ENCODE measurements at regions not wholly inside any gene's neighbourhood (a gene's known extent, or its start where the extent isn't known, plus 50 kb on each side); places are given as distances from the start of the nearest gene placed in this dataset.

DNA sequence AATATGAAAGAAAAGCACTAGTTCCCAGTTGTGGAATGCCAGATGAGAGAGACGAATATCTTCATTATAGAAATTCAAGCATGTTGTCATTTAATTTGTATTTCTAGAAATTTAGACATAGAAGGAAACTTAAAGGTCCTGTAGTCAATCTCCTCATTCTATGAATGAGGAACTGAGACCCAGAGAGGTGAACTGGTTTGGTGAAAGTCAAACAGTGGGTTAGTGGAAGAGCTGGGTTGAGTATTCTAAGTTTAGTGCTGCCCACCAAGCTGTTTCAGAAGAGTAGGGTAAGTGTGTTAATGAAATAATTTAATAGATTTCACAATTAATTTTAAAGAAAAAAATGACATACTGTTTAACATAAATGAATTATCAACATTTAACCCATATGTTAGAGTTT, 655.2 kb downstream of the FAM133A start:
- no peaks in the 10 kb centered on the region for H3K23me2 ChIP-seq (ENCODE audit: low read depth, low read length)
- H2BK5ac ChIP-seq (ENCODE audit: low read depth, low read length), result no peak overlapping the region
- peaks cover 0 to 4% (median 0%) of the 10 kb centered on the region in 4 experiments; a peak in 1 of 8 replicates for H3K36me3 ChIP-seq (ENCODE audit: control insufficient read depth in 2 of 4, insufficient read depth in 4 of 4, low read length in 3 of 4)
- no peak for FAIRE-seq
- no peaks in the 10 kb centered on the region for H3K27me3 ChIP-seq (replicated peaks in 1 of 4; ENCODE audit: control insufficient read depth in 3 of 4, extremely low read depth in 1 of 4, insufficient read depth in 3 of 4, low read length in 3 of 4)
- H4K20me1 ChIP-seq (replicated peaks in 1 of 2; ENCODE audit: control insufficient read depth in 1 of 2, insufficient read depth in 2 of 2, low read length in 2 of 2), result no peaks in the 10 kb centered on the region
- TF ChIP-seq SUZ12 (IDR thresholded peaks at IDR 0.05; ENCODE audit: low read length), result no peak
- no peak for TF ChIP-seq HDAC2 (IDR thresholded peaks at IDR 0.05; ENCODE audit: borderline replicate concordance in 1 of 2, low read depth in 2 of 2, low read length in 2 of 2)
- TF ChIP-seq JUND (IDR thresholded peaks at IDR 0.05; ENCODE audit: low read length), result no peak
- TF ChIP-seq, protein P1, sequence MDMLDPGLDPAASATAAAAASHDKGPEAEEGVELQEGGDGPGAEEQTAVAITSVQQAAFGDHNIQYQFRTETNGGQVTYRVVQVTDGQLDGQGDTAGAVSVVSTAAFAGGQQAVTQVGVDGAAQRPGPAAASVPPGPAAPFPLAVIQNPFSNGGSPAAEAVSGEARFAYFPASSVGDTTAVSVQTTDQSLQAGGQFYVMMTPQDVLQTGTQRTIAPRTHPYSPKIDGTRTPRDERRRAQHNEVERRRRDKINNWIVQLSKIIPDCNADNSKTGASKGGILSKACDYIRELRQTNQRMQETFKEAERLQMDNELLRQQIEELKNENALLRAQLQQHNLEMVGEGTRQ (IDR thresholded peaks at IDR 0.05; ENCODE audit: low read length), result no peak
- no peak for TF ChIP-seq GTF2F1 (IDR thresholded peaks at IDR 0.05; ENCODE audit: borderline replicate concordance, low read depth, low read length)
- no peak for TF ChIP-seq ZNF274 (IDR thresholded peaks at IDR 0.05; ENCODE audit: borderline replicate concordance, extremely low read depth, low read length)
- TF ChIP-seq BCL11A (IDR thresholded peaks at IDR 0.05; ENCODE audit: low read depth in 2 of 2, low read length in 2 of 2), result no peak
- TF ChIP-seq JUN (IDR thresholded peaks at IDR 0.05; ENCODE audit: low read depth, low read length), result no peak
- no peak for TF ChIP-seq TAF7 (optimal IDR thresholded peaks at IDR 0.05; ENCODE audit: borderline replicate concordance, low read depth, low read length)
- no peak overlapping the region for H2BK15ac ChIP-seq (ENCODE audit: low read length)
- H3K79me2 ChIP-seq (ENCODE audit: control insufficient read depth in 1 of 2, insufficient read depth in 2 of 2, low read length in 2 of 2), result no peaks in the 10 kb centered on the region
- ChIA-PET CTCF (ENCODE audit: partially characterized antibody) (no interaction called here), POLR2A (ENCODE audit: partially characterized antibody) (interaction anchor here (0.7 kb wide), 1 partner anchor 323 kb away, joined by 3 read pairs; no protein-coding TSS in a partner anchor)
- no peak overlapping the region for H2BK20ac ChIP-seq (ENCODE audit: low read length)
- H3K56ac ChIP-seq (replicated peaks; ENCODE audit: insufficient read length, low read depth, low read length), result no peak overlapping the region
- H3K9me3 ChIP-seq (ENCODE audit: insufficient read depth in 2 of 2, low read depth in 1 of 2, low read length in 1 of 2), result no peaks in the 10 kb centered on the region
- no peak overlapping the region for H2AK5ac ChIP-seq (ENCODE audit: low read depth, low read length)
- no peak overlapping the region for H3K18ac ChIP-seq (ENCODE audit: extremely low read depth, low read length)
- H3K14ac ChIP-seq (ENCODE audit: insufficient read length), result no peak overlapping the region
- no peak overlapping the region for H3K4me2 ChIP-seq (ENCODE audit: insufficient read depth in 1 of 2, low read depth in 2 of 2, low read length in 2 of 2)
- H2BK12ac ChIP-seq (ENCODE audit: low read depth, low read length), result no peak overlapping the region
- no peaks in the 10 kb centered on the region for H3K4me1 ChIP-seq (replicated peaks in 1 of 4; ENCODE audit: control insufficient read depth in 3 of 4, insufficient read depth in 4 of 4, low read length in 3 of 4)
- H2AFZ ChIP-seq (ENCODE audit: low read length), result no peak overlapping the region
- no peak overlapping the region for H3K27ac ChIP-seq (ENCODE audit: low read depth, low read length)
- H2BK120ac ChIP-seq (replicated peaks; ENCODE audit: low read depth, low read length), result no peak overlapping the region
- no peak overlapping the region for H4K5ac ChIP-seq (ENCODE audit: insufficient read length, low read depth, low read length)
- no peak overlapping the region for H3K9ac ChIP-seq (replicated peaks in 1 of 4; ENCODE audit: extremely low read depth in 1 of 4, low read depth in 3 of 4, low read length in 3 of 4)
- no peak overlapping the region for H3K4me3 ChIP-seq (ENCODE audit: extremely low read depth in 1 of 4, insufficient read depth in 2 of 4, low read depth in 3 of 4, low read length in 4 of 4)
- no peak overlapping the region for H4K8ac ChIP-seq (ENCODE audit: extremely low read depth, insufficient read depth, low read length)
- no peaks in the 10 kb centered on the region for H3K79me1 ChIP-seq (ENCODE audit: low read depth, low read length)
- no peak for DNase-seq (ENCODE audit: low read depth in 1 of 2, low spot score in 2 of 2)
- no peak overlapping the region for H3K23ac ChIP-seq (ENCODE audit: insufficient read length)
- 86% methylated on average over 1 of the region's 1 CpG; no CpG with 5 or more reads in 1 of the 2 experiments for WGBS, 2 experiments (ENCODE audit: extremely low coverage in 1 of 2, insufficient coverage in 1 of 2, insufficient read length in 1 of 2, insufficient replicate concordance in 2 of 2, low coverage in 1 of 2, low lambda C conversion rate in 2 of 2, missing lambda C conversion rate in 1 of 2)
- H4K91ac ChIP-seq (replicated peaks; ENCODE audit: insufficient read length, low read length), result no peak overlapping the region
- H3K4ac ChIP-seq (replicated peaks; ENCODE audit: insufficient read length, low read depth, low read length), result no peak overlapping the region

Data from H1 (cell line).